Osteoblast (primary cell): ENCODE measurements at regions not wholly inside any gene's neighbourhood (a gene's known extent, or its start where the extent isn't known, plus 50 kb on each side); places are given as distances from the start of the nearest gene placed in this dataset.
"Not testable (repeated sequence)": the region's sequence is repeated elsewhere in the genome, so short reads cannot be mapped to it uniquely, and the experiment has no call there.

Experiments used
- DNase-seq: peaks from one replicate; pipeline ENCODE4 v3.0.0; 2011; ENCODE audit warnings: low spot score, mixed read lengths; ENCODE audit not compliant: insufficient read length; ENCODE audit errors: missing footprints
- H2AFZ ChIP-seq: 2 replicates; pipeline ENCODE4 v1.6.0; 2011; ENCODE audit warnings: mild to moderate bottlenecking, low read length
- H3K27ac ChIP-seq: 2 replicates; pipeline ENCODE4 v1.5.1; 2011; ENCODE audit warnings: mild to moderate bottlenecking, low read depth, low read length, moderate library complexity
- H3K27me3 ChIP-seq: 2 replicates; pipeline ENCODE4 v1.6.0; 2012; ENCODE audit warnings: mild to moderate bottlenecking, control low read depth, inconsistent platforms, low read length, moderate library complexity; ENCODE audit not compliant: insufficient read depth
- H3K36me3 ChIP-seq: 2 replicates; pipeline ENCODE4 v1.5.1; 2011; ENCODE audit warnings: mild to moderate bottlenecking, low read length, control low read depth, moderate library complexity; ENCODE audit not compliant: insufficient read depth
- H3K4me1 ChIP-seq: 2 replicates; pipeline ENCODE4 v1.5.1; 2011; ENCODE audit warnings: mild to moderate bottlenecking, low read length, control low read depth, moderate library complexity; ENCODE audit not compliant: insufficient read depth
- H3K4me2 ChIP-seq: 2 replicates; pipeline ENCODE4 v1.6.0; 2011; ENCODE audit warnings: mild to moderate bottlenecking, low read length; ENCODE audit not compliant: insufficient read depth
- H3K4me3 ChIP-seq: fragments of 200-600 bp; sonication (generic); 3 replicates; pipeline ENCODE4 v1.5.1; 2012; ENCODE audit warnings: mild to moderate bottlenecking, low read length, inconsistent platforms; ENCODE audit not compliant: insufficient read depth
- H3K79me2 ChIP-seq: 2 replicates; pipeline ENCODE4 v1.6.0; 2012; ENCODE audit warnings: mild to moderate bottlenecking, low read length, control low read depth, inconsistent platforms; ENCODE audit not compliant: insufficient read depth
- H3K9me3 ChIP-seq: 2 replicates; pipeline ENCODE4 v1.5.1; 2011; ENCODE audit warnings: low read depth, low read length, control low read depth
- H4K20me1 ChIP-seq: 2 replicates; pipeline ENCODE4 v1.6.0; 2012; ENCODE audit warnings: mild to moderate bottlenecking, low read length, control low read depth; ENCODE audit not compliant: insufficient read depth
- TF ChIP-seq, protein P1 (sequence below): IDR thresholded peaks from 2 replicates; pipeline ENCODE4 v1.5.1; 2011; ENCODE audit warnings: mild to moderate bottlenecking, low read depth, low read length, moderate library complexity; ENCODE audit errors: extremely low read depth

DNA sequence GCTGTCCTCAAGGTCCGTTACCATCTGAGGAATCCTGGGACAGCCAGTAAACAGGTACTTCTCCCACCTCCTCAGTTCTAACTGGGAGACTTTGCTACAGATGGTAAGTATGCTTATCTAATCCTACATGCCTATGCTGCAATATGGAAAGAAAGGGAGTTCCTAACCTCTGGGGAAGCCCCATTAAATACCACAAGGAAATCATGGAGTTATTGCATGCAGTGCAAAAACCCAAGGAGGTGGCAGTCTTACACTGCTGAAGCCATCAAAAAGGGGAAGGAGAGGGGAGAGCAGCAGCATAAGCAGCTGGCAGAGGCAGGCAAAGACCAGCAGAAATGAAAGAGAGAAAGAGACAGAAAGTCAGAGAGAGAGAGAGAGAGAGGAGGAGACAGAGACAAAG is 327.1 kb downstream of the SRGAP2C start:
- H3K36me3 ChIP-seq, H4K20me1 ChIP-seq, H3K4me1 ChIP-seq, H3K79me2 ChIP-seq, DNase-seq, H3K27ac ChIP-seq, H3K9me3 ChIP-seq, H2AFZ ChIP-seq, H3K27me3 ChIP-seq: not testable (repeated sequence)
- Histone ChIP-seq H3K4me2 (peak overlapping the region; percentile 16), H3K4me3 (peak overlapping the region; percentile 23)

DNA sequence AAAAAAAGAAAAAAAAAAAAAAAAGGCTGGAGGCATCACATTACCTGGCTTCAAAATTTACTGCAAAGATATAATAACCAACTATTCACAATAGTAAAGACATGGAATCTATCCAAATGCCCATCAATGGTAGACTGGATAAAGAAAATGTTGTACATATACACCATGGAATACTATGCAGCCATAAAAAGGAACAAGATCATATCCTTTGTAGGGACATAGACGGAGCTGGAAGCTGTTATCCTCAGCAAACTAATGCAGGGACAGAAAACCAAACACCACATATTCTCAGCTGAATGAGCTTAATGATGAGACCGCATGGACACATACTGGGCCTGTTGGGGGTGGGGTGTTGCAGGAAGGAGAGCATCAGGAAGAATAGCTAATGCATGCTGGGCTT is 330.5 kb downstream of the SRGAP2C start:
- Histone ChIP-seq H3K79me2 (no peaks in the 10 kb centered on the region), H3K4me2 (no peak overlapping the region), H3K36me3 (no peaks in the 10 kb centered on the region), H3K27ac (no peak overlapping the region), H3K4me3 (no peak overlapping the region), H3K9me3 (no peaks in the 10 kb centered on the region), H3K27me3 (peaks cover 23% of the 10 kb centered on the region), H3K4me1 (peaks cover 6% of the 10 kb centered on the region), H4K20me1 (no peaks in the 10 kb centered on the region), H2AFZ (no peak overlapping the region)
- no peak for DNase-seq
- TF ChIP-seq, protein P1, sequence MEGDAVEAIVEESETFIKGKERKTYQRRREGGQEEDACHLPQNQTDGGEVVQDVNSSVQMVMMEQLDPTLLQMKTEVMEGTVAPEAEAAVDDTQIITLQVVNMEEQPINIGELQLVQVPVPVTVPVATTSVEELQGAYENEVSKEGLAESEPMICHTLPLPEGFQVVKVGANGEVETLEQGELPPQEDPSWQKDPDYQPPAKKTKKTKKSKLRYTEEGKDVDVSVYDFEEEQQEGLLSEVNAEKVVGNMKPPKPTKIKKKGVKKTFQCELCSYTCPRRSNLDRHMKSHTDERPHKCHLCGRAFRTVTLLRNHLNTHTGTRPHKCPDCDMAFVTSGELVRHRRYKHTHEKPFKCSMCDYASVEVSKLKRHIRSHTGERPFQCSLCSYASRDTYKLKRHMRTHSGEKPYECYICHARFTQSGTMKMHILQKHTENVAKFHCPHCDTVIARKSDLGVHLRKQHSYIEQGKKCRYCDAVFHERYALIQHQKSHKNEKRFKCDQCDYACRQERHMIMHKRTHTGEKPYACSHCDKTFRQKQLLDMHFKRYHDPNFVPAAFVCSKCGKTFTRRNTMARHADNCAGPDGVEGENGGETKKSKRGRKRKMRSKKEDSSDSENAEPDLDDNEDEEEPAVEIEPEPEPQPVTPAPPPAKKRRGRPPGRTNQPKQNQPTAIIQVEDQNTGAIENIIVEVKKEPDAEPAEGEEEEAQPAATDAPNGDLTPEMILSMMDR: no peak

DNA sequence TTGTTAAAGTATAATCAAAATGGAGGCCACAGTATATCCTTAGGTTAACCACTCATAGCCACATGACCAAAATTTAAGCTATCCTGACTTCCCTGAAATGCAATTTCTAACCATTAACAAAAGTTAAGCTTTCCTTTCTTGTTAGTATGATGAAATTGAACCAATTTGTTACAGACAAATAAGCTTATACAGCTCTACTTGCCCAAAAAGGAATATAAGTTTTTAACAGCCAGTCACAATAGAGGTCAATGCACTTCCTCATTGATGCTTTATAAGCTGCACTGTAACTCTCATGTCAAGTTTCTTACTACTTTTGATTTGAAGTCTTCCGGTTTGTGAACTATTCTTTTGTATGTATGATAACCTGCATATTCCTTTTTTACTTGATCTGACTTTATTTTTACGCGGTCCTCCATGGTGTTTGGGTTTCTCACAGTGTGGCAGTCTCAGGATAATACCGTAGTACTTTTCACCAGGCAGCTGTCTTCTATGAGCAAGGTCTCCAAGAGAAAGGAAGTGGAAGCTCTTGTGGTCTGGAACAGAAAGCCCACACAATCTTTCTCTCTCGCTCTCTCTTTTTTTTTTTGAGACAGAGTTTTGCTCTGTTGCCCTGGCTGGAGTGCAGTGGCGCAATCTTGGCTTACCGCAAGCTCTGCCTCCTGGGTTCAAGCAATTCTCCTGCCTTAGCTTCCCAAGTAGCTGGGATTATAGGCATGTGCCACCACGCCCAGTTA is 331.6 kb downstream of the SRGAP2C start:
- TF ChIP-seq, protein P1: no peak
- H3K4me2 ChIP-seq: no peak overlapping the region
- DNase-seq: no peak
- no peaks in the 10 kb centered on the region for H3K79me2 ChIP-seq
- H3K27me3 ChIP-seq: peaks cover 32% of the 10 kb centered on the region
- no peaks in the 10 kb centered on the region for H3K36me3 ChIP-seq
- H3K4me1 ChIP-seq: peaks cover 3% of the 10 kb centered on the region
- H4K20me1 ChIP-seq: no peaks in the 10 kb centered on the region
- H2AFZ ChIP-seq: no peak overlapping the region
- H3K9me3 ChIP-seq: no peaks in the 10 kb centered on the region
- H3K4me3 ChIP-seq: no peak overlapping the region
- H3K27ac ChIP-seq: no peak overlapping the region

DNA sequence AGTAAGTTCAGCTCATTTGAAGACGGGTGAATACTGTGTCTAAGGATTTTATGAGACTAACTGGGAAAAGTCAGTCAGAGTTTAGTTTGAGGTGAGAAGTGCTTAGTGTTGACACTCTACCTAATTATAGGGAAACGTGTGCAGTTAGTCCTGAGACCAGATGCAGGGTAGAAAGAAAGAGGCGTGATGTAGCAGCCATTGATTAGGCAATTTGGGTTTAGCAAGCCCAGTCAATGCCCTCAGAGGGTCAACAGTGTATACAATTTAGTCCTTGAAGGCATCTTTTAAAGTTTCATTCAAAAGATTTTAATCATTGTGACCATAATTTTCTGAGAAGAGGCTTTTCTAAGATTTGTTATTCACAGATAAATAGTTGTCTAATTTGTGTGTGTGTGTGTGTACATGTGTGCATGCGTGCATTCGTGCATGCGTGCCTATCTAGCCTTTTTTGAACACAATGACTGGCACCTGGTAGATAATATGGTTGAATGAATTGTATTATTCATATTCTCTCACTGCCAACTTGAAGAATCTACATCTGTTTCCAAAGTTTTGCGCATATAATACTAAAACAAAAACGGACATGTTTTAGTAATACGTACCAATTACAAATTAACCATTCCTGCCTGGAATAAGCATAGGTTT is 332.9 kb downstream of the SRGAP2C start:
- Histone ChIP-seq H4K20me1 (no peaks in the 10 kb centered on the region), H3K27ac (no peak overlapping the region), H3K79me2 (no peaks in the 10 kb centered on the region), H3K4me3 (no peak overlapping the region), H3K4me1 (no peaks in the 10 kb centered on the region), H3K9me3 (no peaks in the 10 kb centered on the region), H3K27me3 (peaks cover 34% of the 10 kb centered on the region), H2AFZ (no peak overlapping the region), H3K4me2 (no peak overlapping the region), H3K36me3 (no peaks in the 10 kb centered on the region)
- DNase-seq: peak; percentile 10
- TF ChIP-seq, protein P1: no peak
